SK-N-SH (cell line): ENCODE measurements at regions not wholly inside any gene's neighbourhood (a gene's known extent, or its start where the extent isn't known, plus 50 kb on each side); places are given as distances from the start of the nearest gene placed in this dataset.

ENCODE experiments used
- CTCF ChIA-PET: fragments of 300-600, 350-600 bp; formaldehyde crosslinking; extraction: SDS; loops from one replicate; lab custom pipeline; 2021; lab: Yijun Ruan, JAX
- POLR2A ChIA-PET: fragments of 350-600 bp; sonication (Branson Sonifier 250); formaldehyde crosslinking; extraction: SDS; loops from one replicate; lab custom pipeline; 2020; ENCODE audit warnings: antibody characterized with exemption, inconsistent platforms; lab: Yijun Ruan, JAX
- DNase-seq: peaks from one replicate; pipeline ENCODE4 v3.0.0; 2012
- H2AFZ ChIP-seq: fragments of 200-600 bp; sonication (generic); 2 replicates; pipeline ENCODE4 v1.8.1; 2016; ENCODE audit warnings: antibody characterized with exemption, mild to moderate bottlenecking, low read depth
- H3F3A ChIP-seq: fragments of 200-600 bp; sonication (generic); replicated peaks from 2 replicates; pipeline ENCODE3; 2016; ENCODE audit warnings: antibody characterized with exemption, mild to moderate bottlenecking; ENCODE audit not compliant: insufficient read depth
- H3K27ac ChIP-seq, 2 experiments: fragments of 200-500 bp in 1 of 2; fragments of 200-600 bp in 1 of 2; sonication (Bioruptor generic) in 1 of 2; sonication (generic), shearing (Covaris generic) in 1 of 2; 2 replicates each; pipeline versions ENCODE4 v1.5.1 to v1.6.1; 2014 to 2016; ENCODE audit warnings: low read depth in 2 of 2, inconsistent platforms in 1 of 2, low read length in 1 of 2, mild to moderate bottlenecking in 1 of 2, mixed read lengths in 1 of 2
- H3K27me3 ChIP-seq: fragments of 200-600 bp; sonication (generic), shearing (Covaris generic); 2 replicates; pipeline ENCODE4 v1.6.1; 2016; ENCODE audit warnings: mixed run types; ENCODE audit not compliant: insufficient read depth
- H3K36me3 ChIP-seq, 2 experiments: fragments of 200-500 bp in 1 of 2; fragments of 200-600 bp in 1 of 2; sonication (Bioruptor generic) in 1 of 2; sonication (generic) in 1 of 2; replicated peaks in 1 of 2; 2 replicates each; pipeline versions ENCODE3 to v1.5.1; 2014 to 2016; ENCODE audit warnings: low read length in 1 of 2, mild to moderate bottlenecking in 1 of 2; ENCODE audit not compliant: insufficient read depth in 2 of 2, control insufficient read depth in 1 of 2
- H3K4me1 ChIP-seq, 2 experiments: fragments of 200-500 bp in 1 of 2; fragments of 200-600 bp in 1 of 2; sonication (Bioruptor generic) in 1 of 2; sonication (generic), shearing (Covaris generic) in 1 of 2; 2 replicates each; pipeline versions ENCODE4 v1.5.1 to v1.6.1; 2014 to 2016; ENCODE audit warnings: low read depth in 1 of 2, low read length in 1 of 2, mixed run types in 1 of 2; ENCODE audit not compliant: insufficient read depth in 2 of 2, control insufficient read depth in 1 of 2
- H3K4me2 ChIP-seq: fragments of 200-600 bp; sonication (generic), shearing (Covaris generic); 2 replicates; pipeline ENCODE4 v1.6.1; 2017; ENCODE audit warnings: mixed run types
- H3K4me3 ChIP-seq, 2 experiments: fragments of 200-500 bp in 1 of 2; fragments of 200-600 bp in 1 of 2; sonication (Bioruptor generic) in 1 of 2; sonication (generic), shearing (Covaris generic) in 1 of 2; 2 replicates each; pipeline versions ENCODE4 v1.5.1 to v1.8.1; 2014 to 2016; ENCODE audit warnings: low read depth in 2 of 2, inconsistent platforms in 1 of 2, low read length in 1 of 2, mild to moderate bottlenecking in 1 of 2, mixed read lengths in 1 of 2, moderate library complexity in 1 of 2
- H3K79me2 ChIP-seq: fragments of 200-600 bp; sonication (generic); 2 replicates; pipeline ENCODE4 v1.8.1; 2017; ENCODE audit warnings: mild to moderate bottlenecking; ENCODE audit not compliant: insufficient read depth
- H3K9ac ChIP-seq: fragments of 200-600 bp; sonication (generic); 2 replicates; pipeline ENCODE4 v1.6.1; 2017; ENCODE audit warnings: mixed run types
- H3K9me2 ChIP-seq: fragments of 200-600 bp; sonication (generic); 2 replicates; pipeline ENCODE4 v1.6.1; 2017; ENCODE audit warnings: mixed run types
- H3K9me3 ChIP-seq: fragments of 200-600 bp; sonication (generic); 2 replicates; pipeline ENCODE4 v1.6.1; 2017; ENCODE audit warnings: mixed run types, mild to moderate bottlenecking, moderate library complexity
- H4K20me1 ChIP-seq: fragments of 200-600 bp; sonication (generic); 2 replicates; pipeline ENCODE4 v1.6.1; 2017; ENCODE audit warnings: mild to moderate bottlenecking, mixed run types; ENCODE audit not compliant: insufficient read depth
- ELF1 ChIP-seq: IDR thresholded peaks from 2 replicates; pipeline ENCODE4 v1.4.0; 2012
- EP300 ChIP-seq, 2 experiments: IDR thresholded peaks; 2 replicates each; pipeline versions ENCODE4 v1.4.0 to v1.6.1; 2012; ENCODE audit warnings: borderline replicate concordance in 1 of 2, low read depth in 1 of 2, low read length in 1 of 2
- GABPA ChIP-seq: IDR thresholded peaks from 2 replicates; pipeline ENCODE4 v1.4.0; 2012; ENCODE audit warnings: low read depth, mild to moderate bottlenecking
- MEF2A ChIP-seq: IDR thresholded peaks from 2 replicates; pipeline ENCODE4 v1.4.0; 2012; ENCODE audit warnings: low read depth, borderline replicate concordance
- NFIC ChIP-seq: IDR thresholded peaks from 2 replicates; pipeline ENCODE4 v1.4.0; 2012; ENCODE audit warnings: borderline replicate concordance
- POLR2AphosphoS5 ChIP-seq: IDR thresholded peaks from 2 replicates; pipeline ENCODE4 v1.6.1; 2012; ENCODE audit warnings: low read depth, low read length
- RFX5 ChIP-seq: IDR thresholded peaks from 2 replicates; pipeline ENCODE4 v1.6.1; 2012; ENCODE audit warnings: mild to moderate bottlenecking, improper control_type of control experiment, low read length
- RXRA ChIP-seq: IDR thresholded peaks from 2 replicates; pipeline ENCODE4 v1.4.0; 2012; ENCODE audit warnings: low read depth, mild to moderate bottlenecking, borderline replicate concordance
- SIN3A ChIP-seq: IDR thresholded peaks from 2 replicates; pipeline ENCODE4 v1.6.1; 2012; ENCODE audit warnings: low read depth, mild to moderate bottlenecking, low read length, moderate library complexity, borderline replicate concordance
- SMC3 ChIP-seq: IDR thresholded peaks from 2 replicates; pipeline ENCODE4 v1.6.1; 2012; ENCODE audit warnings: low read depth, low read length, improper control_type of control experiment
- TAF1 ChIP-seq: IDR thresholded peaks from 2 replicates; pipeline ENCODE4 v1.6.1; 2012; ENCODE audit warnings: low read depth, mild to moderate bottlenecking, low read length, moderate library complexity, borderline replicate concordance
- TEAD4 ChIP-seq: IDR thresholded peaks from 2 replicates; pipeline ENCODE4 v1.4.0; 2012; ENCODE audit warnings: mild to moderate bottlenecking, borderline replicate concordance; ENCODE audit not compliant: insufficient read depth
- WGBS: methylation state at CpG from one replicate; pipeline ENCODE4 v1.1.6; 2017; ENCODE audit warnings: low lambda C conversion rate; 5-methylcytosine and 5-hydroxymethylcytosine counted together
- TF ChIP-seq, protein P1 (sequence below): fragments of 200-600 bp; sonication (generic); IDR thresholded peaks from 2 replicates; pipeline ENCODE4 v1.6.1; 2017; ENCODE audit warnings: antibody characterized with exemption, mild to moderate bottlenecking, moderate library complexity
- TF ChIP-seq, protein P2 (sequence below): IDR thresholded peaks from 2 replicates; pipeline ENCODE4 v1.4.0; 2012; ENCODE audit warnings: low read depth, borderline replicate concordance
- TF ChIP-seq, protein P3 (sequence below): fragments of 150-350 bp; IDR thresholded peaks from 2 replicates; pipeline ENCODE4 v1.6.1; 2016; ENCODE audit warnings: mild to moderate bottlenecking, low read depth, low read length

DNA sequence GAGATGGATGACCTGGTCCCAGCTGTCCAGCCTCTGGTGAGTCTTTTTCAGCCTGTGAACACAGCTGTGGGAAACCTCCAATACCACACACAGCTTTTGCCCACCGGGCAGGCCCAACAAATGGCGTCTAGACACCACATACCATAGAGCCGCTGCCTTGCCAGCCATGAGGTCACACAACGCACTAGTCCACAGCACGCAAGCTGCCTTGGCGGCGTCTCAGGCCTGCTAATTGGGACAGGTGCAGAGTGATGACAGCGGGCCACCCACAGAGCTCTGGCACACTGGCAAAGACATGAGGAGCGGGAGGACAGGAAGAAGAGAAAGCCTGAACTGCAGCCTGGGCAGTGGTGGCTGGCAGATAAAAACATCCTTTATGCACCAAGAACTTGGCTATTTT lies 125.5 kb downstream of the ADAMTS1 start:
- TF ChIP-seq RFX5 (no peak), NFIC (no peak), POLR2AphosphoS5 (no peak), MEF2A (no peak), GABPA (no peak), SMC3 (no peak), EP300 (IDR thresholded peaks at IDR 0.05; ENCODE audit: borderline replicate concordance in 1 of 2, low read depth in 1 of 2, low read length in 1 of 2) (no peak), TAF1 (no peak), ELF1 (no peak), TEAD4 (no peak), SIN3A (no peak), RXRA (no peak)
- TF ChIP-seq, protein P1, sequence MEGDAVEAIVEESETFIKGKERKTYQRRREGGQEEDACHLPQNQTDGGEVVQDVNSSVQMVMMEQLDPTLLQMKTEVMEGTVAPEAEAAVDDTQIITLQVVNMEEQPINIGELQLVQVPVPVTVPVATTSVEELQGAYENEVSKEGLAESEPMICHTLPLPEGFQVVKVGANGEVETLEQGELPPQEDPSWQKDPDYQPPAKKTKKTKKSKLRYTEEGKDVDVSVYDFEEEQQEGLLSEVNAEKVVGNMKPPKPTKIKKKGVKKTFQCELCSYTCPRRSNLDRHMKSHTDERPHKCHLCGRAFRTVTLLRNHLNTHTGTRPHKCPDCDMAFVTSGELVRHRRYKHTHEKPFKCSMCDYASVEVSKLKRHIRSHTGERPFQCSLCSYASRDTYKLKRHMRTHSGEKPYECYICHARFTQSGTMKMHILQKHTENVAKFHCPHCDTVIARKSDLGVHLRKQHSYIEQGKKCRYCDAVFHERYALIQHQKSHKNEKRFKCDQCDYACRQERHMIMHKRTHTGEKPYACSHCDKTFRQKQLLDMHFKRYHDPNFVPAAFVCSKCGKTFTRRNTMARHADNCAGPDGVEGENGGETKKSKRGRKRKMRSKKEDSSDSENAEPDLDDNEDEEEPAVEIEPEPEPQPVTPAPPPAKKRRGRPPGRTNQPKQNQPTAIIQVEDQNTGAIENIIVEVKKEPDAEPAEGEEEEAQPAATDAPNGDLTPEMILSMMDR = no peak
- TF ChIP-seq, protein P2, sequence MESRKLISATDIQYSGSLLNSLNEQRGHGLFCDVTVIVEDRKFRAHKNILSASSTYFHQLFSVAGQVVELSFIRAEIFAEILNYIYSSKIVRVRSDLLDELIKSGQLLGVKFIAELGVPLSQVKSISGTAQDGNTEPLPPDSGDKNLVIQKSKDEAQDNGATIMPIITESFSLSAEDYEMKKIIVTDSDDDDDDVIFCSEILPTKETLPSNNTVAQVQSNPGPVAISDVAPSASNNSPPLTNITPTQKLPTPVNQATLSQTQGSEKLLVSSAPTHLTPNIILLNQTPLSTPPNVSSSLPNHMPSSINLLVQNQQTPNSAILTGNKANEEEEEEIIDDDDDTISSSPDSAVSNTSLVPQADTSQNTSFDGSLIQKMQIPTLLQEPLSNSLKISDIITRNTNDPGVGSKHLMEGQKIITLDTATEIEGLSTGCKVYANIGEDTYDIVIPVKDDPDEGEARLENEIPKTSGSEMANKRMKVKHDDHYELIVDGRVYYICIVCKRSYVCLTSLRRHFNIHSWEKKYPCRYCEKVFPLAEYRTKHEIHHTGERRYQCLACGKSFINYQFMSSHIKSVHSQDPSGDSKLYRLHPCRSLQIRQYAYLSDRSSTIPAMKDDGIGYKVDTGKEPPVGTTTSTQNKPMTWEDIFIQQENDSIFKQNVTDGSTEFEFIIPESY = no peak
- TF ChIP-seq, protein P3, sequence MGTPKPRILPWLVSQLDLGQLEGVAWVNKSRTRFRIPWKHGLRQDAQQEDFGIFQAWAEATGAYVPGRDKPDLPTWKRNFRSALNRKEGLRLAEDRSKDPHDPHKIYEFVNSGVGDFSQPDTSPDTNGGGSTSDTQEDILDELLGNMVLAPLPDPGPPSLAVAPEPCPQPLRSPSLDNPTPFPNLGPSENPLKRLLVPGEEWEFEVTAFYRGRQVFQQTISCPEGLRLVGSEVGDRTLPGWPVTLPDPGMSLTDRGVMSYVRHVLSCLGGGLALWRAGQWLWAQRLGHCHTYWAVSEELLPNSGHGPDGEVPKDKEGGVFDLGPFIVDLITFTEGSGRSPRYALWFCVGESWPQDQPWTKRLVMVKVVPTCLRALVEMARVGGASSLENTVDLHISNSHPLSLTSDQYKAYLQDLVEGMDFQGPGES = no peak
- TF ChIP-seq, all 33 proteins: peak for 0
- Histone ChIP-seq H3K9me3 (no peaks in the 10 kb centered on the region), H2AFZ (no peak overlapping the region), H3K79me2 (no peaks in the 10 kb centered on the region), H3K4me3 (no peak overlapping the region), H3K27me3 (no peaks in the 10 kb centered on the region), H3K9me2 (no peaks in the 10 kb centered on the region), H3K9ac (no peak overlapping the region), H3K27ac (no peak overlapping the region), H3K4me2 (no peak overlapping the region), H3K4me1 (no peaks in the 10 kb centered on the region), H4K20me1 (no peaks in the 10 kb centered on the region), H3K36me3 (no peaks in the 10 kb centered on the region), H3F3A (no peaks in the 10 kb centered on the region)
- 72% methylated on average over 9 of the region's 9 CpGs for WGBS
- POLR2A ChIA-PET = interaction anchor here (0.6 kb wide), 1 partner anchor 10 kb away, joined by 3 read pairs; no protein-coding TSS in a partner anchor
- CTCF ChIA-PET = interaction anchor here (0.6 to 1.9 kb wide), 3 partner anchors 10 to 1112 kb away, joined by 3 to 5 read pairs (median 3); no protein-coding TSS in a partner anchor
- no peak for DNase-seq
